ENCODE measurements at regions not wholly inside any gene's neighbourhood (a gene's known extent, or its start where the extent isn't known, plus 50 kb on each side); places are given as distances from the start of the nearest gene placed in this dataset.
"Not testable (repeated sequence)": the region's sequence is repeated elsewhere in the genome, so short reads cannot be mapped to it uniquely, and the experiment has no call there.

DNA sequence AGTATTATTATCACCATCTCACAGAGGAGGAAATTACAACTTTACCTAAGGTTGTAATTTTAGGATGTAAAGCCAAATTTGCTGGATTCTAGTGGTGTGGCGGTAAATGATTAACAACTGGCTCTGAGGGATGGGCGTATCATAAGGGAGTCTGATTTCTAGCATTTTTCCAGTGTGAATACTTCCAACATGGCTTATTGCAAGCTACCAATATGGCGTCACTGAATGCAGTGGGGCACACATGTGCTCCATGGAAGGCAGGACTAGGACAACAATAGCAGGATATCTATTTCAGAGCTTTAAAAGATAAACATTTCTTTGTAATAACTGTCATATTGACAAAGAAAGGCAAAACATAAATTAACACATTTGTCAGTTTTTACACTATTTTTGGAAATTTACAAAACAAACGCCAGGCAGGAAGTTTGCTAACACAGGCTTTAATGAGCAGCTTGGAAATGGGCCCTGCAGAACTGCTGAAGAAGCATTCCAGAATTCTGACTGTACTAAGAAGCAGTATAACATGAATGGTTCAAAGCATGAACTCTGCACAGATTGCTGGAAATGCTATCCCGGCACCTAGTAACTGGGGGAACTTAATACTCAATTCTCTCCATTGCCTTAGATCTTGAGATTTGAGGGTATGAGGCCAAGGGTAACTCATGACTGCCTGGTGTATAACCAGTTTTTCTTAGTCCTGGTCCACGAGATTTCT, 439.3 kb upstream of the MAP2 start:
- DNase-seq (ENCODE audit: extremely low read depth in 1 of 11, low read depth in 9 of 11, low spot score in 4 of 11), result peak in 2 of 11 donors; percentile 2

GRCh38 chr2:208985644-208986043, 438.2 kb upstream of the MAP2 start:
- DNase-seq (ENCODE audit: extremely low read depth in 1 of 11, low read depth in 9 of 11, low spot score in 4 of 11), result no peak

DNA sequence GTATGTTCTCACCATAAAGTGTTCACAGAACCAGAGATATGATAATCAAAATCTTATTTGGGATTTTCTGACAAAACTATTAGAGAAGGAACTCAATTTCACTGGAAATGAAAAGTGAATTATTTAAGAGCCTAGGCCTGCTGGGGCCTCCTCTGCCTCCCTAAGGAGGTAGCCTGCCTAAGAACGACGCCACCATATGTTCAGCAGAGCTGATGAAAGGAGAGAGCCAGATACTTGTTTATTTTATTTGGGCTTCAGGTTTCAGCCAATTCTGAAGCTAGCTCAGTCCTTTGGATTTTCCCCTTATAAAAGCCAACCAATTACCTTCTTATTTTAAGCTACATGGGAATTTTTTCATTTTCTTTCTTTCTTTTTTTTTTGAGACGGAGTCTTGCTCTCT, 433.1 kb upstream of the MAP2 start:
- no peak for DNase-seq (ENCODE audit: extremely low read depth in 1 of 11, low read depth in 9 of 11, low spot score in 4 of 11)

- no peak for DNase-seq (ENCODE audit: extremely low read depth in 1 of 11, low read depth in 9 of 11, low spot score in 4 of 11)
Measured at GRCh38 chr2:208999911-209000310, 423.9 kb upstream of the MAP2 start.

- DNase-seq (ENCODE audit: extremely low read depth in 1 of 11, low read depth in 9 of 11, low spot score in 4 of 11), result no peak
Measured at GRCh38 chr2:209002054-209002453, 421.8 kb upstream of the MAP2 start.

- DNase-seq (ENCODE audit: extremely low read depth in 1 of 11, low read depth in 9 of 11, low spot score in 4 of 11), result no peak
Measured at GRCh38 chr2:209005371-209005770, 418.5 kb upstream of the MAP2 start.

GRCh38 chr2:209008636-209009287, 415.1 kb upstream of the MAP2 start:
- DNase-seq (ENCODE audit: extremely low read depth in 1 of 11, low read depth in 9 of 11, low spot score in 4 of 11), result no peak

GRCh38 chr2:209018633-209019032, 405.2 kb upstream of the MAP2 start:
- DNase-seq (ENCODE audit: extremely low read depth in 1 of 11, low read depth in 9 of 11, low spot score in 4 of 11), result not testable (repeated sequence)

GRCh38 chr2:209029249-209029648, 394.6 kb upstream of the MAP2 start:
- no peak for DNase-seq (ENCODE audit: extremely low read depth in 1 of 11, low read depth in 9 of 11, low spot score in 4 of 11)

DNA sequence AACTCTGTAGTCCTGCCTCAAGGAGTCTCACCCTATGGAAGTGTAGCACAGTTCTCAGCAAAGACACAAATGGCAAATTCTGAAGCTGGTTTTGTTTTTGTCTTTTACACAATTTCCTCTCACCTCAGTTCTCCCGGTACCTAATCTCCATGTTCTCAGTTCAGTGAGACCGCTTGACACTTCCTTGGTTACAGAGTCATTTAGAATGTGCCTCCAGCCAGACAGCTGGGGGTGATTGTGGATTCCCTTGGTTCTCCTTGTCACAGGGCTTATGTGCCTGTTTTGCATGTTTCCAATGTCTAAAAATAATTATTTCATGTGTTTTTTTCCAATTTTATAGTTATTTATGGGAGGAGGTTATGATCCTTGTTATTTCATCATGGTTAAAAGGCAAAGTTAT, 379.5 kb upstream of the MAP2 start:
- no peak for DNase-seq (ENCODE audit: extremely low read depth in 1 of 11, low read depth in 9 of 11, low spot score in 4 of 11)

GRCh38 chr2:209046163-209046562, 377.7 kb upstream of the MAP2 start:
- no peak for DNase-seq (ENCODE audit: extremely low read depth in 1 of 11, low read depth in 9 of 11, low spot score in 4 of 11)

DNA sequence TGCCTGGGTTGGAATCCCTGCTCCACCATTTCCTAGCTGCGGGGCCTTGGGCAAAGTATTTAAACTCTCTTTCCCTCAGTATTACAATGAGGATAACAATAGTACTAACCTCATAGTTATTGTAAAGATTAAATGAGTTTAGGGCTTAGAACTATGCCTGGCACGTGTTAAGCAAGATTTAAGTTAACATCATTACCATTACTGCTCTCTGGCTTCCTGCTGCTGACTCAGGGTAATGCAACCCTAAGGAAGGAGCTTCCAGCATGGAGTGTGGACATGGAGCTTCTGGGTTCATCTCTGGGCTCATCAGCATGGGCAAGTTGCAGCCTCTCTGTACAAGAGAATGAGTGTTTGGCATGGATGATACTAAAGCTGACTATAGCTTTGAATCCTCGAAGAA, 374.2 kb upstream of the MAP2 start:
- no peak for DNase-seq (ENCODE audit: extremely low read depth in 1 of 11, low read depth in 9 of 11, low spot score in 4 of 11)

- DNase-seq (ENCODE audit: extremely low read depth in 1 of 11, low read depth in 9 of 11, low spot score in 4 of 11), result no peak
Measured at GRCh38 chr2:209062210-209062609, 361.6 kb upstream of the MAP2 start.

GRCh38 chr2:209070262-209070661, 353.6 kb upstream of the MAP2 start:
- no peak for DNase-seq (ENCODE audit: extremely low read depth in 1 of 11, low read depth in 9 of 11, low spot score in 4 of 11)

DNA sequence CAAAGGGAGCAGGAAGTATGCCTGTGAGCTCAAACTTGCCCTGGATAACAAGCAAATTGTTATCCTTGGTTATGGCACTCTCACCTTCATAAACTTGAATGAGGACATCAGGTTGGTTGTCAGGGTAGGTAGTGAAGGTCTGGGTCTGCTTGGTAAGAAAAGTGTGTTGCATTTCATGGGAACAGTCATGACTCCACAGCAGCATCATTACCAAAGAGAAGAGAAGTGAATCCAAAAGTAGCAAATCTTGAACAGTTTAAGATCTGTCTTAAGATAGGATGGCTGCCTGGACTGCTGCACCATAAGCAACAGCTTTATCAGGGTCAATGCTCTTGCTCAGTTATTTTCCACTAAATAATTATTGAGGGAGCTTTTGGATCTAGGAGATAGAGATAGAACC, 350.7 kb upstream of the MAP2 start:
- DNase-seq (ENCODE audit: extremely low read depth in 1 of 11, low read depth in 9 of 11, low spot score in 4 of 11), result no peak

DNA sequence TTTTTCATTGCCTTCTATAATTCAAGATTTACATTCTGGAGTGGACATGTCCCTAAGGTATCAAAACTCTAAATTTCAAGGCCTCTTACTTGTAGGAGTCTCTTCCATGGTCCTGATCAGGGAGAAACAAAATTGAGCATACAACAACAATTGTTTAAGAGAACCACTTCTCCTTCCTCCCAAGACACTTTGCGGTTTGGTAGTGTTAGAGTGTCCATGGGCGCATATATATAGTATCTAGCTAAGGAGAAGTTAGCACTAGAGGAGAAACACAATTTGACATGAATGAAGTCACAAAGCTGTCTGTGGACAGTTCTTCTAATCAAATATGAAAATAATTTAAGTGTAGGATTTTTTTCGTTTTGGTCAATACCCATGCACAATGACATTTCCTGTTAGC, 349.1 kb upstream of the MAP2 start:
- DNase-seq (ENCODE audit: extremely low read depth in 1 of 11, low read depth in 9 of 11, low spot score in 4 of 11), result no peak

DNA sequence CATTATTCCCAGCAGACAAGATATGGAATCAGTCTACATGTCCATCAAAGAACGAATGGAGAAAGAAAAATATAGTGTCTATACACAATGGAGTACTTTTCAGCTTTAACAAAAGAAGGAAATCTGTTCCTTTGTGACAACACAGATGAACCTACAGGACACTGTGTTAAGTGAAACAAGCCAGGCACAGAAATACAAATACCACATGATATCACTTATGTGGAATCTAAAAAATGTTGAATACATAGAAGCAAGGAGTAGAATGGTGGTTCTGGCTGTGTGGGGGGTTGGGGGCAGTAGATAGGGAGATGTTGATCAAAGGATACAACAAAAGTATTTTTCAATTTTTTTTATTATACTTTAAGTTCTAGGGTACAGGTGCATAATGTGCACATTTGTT, 347.7 kb upstream of the MAP2 start:
- DNase-seq (ENCODE audit: extremely low read depth in 1 of 11, low read depth in 9 of 11, low spot score in 4 of 11), result no peak

GRCh38 chr2:209086761-209087160, 337.1 kb upstream of the MAP2 start:
- no peak for DNase-seq (ENCODE audit: extremely low read depth in 1 of 11, low read depth in 9 of 11, low spot score in 4 of 11)

- no peak for DNase-seq (ENCODE audit: extremely low read depth in 1 of 11, low read depth in 9 of 11, low spot score in 4 of 11)
Measured at GRCh38 chr2:209091056-209091455, 332.8 kb upstream of the MAP2 start.

DNA sequence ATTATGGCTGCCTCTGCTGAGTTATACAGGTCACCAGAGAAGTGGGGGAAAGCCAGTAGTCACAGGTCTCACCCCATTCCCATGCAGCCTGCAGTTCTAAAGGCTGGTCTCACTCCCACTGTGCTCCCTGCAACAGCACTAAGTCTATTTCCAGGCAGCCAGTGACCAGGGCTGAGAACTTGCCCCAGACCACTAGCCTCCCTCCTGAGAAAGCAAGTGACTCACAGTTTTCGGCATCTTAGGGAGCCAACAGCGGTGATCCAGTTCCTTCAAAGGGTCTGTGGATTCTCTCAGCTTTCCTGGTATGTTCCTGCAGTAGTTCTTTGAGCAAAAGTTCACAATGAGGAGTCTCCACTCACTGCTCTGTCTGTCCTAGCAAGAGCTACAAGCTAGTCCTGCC, 329.6 kb upstream of the MAP2 start:
- no peak for DNase-seq (ENCODE audit: extremely low read depth in 1 of 11, low read depth in 9 of 11, low spot score in 4 of 11)

DNA sequence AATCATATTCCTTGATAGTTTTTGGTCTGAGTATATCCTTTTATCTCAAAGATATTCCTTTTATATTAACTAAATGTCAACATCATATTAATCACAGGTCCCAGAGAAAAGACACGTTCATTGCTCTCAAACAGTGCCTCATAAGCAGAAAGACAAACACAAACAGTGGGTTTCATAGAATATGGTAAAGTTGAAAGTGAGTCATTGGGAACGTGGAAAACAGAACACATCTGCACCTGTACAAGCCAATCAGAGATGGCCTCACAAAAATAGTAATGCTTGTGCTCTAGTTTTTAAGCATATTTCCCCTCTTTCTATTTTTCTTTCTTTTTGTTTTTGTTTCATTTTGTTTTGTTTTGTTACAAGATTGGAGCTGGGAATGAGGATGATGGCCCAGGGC, 328.4 kb upstream of the MAP2 start:
- DNase-seq (ENCODE audit: extremely low read depth in 1 of 11, low read depth in 9 of 11, low spot score in 4 of 11), result no peak

All from renal cortex interstitium (tissue), 11 donors.